HG03280 (cell line): ENCODE measurements at regions not wholly inside any gene's neighbourhood (a gene's known extent, or its start where the extent isn't known, plus 50 kb on each side); places are given as distances from the start of the nearest gene placed in this dataset.
A peak's percentile ranks its signal among the peaks of the same experiment; 100 is the strongest.
"Not testable (repeated sequence)": the region's sequence is repeated elsewhere in the genome, so short reads cannot be mapped to it uniquely, and the experiment has no call there.

ENCODE experiments used
- ATAC-seq: cut with Tn5 transposase; IDR thresholded peaks from one replicate; pipeline ENCODE4 v1.9.1; 2021; ENCODE audit warnings: mild to moderate bottlenecking, moderate library complexity; ENCODE audit not compliant: unreplicated experiment

DNA sequence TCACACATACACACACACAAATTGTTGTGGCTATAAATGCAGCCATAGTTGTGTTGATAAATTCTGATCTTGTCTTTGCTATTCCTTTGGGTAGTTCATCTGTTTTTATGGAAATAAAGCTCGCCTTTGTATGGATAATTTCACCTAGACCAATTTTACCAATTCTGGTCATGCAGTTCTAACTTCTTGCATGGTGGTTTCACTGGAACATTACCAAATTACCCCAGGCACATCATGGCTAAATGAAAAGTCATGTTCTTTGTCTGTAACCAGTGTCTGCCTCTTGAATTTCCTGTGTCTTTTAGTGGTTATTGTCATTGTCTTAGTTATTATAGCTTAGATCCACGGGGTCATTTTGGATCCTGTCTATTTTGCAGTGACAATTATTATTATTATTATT, 50.3 kb upstream of the TMC1 start:
- ATAC-seq = no peak

DNA sequence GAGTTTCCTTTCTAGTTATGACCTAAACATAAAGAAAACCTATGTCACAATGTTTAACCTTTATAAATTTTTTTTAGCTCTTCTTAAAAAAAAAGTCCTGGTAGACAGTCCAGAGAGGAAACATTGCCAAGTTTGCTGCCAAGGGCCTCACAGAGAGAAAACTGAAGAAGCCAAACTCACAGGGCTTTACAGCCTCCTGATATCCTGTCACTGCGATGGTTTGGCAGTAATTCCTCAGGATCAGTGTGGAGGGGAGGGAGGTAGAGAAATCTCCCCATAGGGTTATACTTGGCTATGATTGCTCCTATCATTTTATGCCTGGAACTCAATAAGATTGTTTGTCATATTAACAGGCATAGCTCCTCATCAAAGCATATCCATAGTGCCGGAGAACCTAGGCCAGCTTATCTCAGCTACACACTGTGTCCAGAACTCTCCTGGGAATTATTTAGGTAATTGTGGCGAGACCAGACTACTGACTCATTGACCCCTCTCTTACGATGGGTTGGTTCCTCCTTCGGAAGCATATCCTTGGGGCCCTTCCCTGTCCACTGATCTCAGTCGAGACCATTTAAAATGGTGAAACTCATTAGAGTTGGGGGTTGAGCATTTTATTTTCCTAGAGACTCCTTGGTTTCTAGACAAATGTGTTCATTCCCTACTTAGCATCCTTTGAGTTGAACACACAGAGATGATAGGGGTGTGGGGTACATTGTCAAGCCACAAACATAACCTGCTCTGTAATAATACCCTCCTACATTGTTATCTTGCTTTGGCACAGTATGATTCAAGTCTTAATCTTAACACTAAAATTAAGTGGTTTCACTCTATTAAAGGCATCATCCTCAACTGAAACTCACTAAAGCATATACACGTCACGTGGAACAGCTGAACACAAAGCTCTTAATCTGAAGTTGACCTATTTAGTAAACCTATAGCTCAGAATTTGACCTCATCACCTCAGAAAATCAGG, 53.4 kb upstream of the TMC1 start:
- ATAC-seq = no peak

DNA sequence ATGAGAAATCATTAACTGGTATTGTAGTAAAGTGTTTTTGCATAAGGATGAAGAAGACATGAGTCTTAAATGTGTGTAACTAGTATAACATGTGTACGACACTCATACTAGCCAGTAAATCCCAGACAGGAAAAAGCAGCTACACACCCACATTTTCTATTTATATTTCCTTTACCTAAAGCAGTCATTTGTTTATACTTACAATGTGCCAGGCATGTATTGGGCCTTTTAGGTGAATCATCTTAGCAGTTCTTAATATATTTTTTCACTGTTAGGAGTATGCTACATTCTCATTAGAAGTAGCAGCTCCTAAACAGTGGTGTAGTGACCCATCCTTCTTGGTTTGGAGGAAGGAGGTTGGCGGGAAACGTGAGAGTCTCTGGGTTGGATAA, 55.8 kb upstream of the TMC1 start:
- no peak for ATAC-seq

DNA sequence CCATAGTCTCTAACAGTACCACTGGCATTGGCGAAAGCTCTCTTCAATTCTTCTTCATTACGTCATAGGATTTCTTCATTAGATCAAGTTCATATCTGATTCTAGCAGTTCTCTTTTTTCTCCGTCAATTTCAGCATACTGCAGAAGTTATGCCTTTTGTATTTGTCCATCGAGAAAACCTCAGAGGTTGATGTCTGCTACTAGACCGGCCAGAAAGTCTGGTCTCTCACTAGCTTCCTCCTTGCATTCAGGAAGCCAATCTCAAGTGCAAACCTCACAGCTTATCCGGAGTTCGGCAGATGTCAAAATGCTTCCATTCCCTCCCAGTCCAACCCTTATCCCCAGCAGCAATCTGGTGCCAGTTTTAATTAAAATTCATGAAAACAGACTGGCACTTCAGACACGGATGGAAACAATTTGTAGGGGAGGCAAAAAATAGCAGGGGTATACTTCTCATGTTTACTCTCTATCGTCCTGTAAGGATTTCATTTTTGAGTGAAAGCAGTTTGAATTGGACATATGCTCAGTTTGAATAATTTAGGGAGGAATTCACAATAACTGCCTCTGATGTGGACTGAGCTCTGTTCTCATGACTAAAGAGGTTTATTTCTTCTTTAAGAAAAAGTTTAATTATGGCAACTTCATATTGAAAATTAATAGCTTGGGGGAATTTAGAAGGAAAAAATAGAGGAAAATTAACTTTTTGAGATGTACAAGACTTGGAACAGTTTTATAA, 56.4 kb upstream of the TMC1 start:
- ATAC-seq = no peak

DNA sequence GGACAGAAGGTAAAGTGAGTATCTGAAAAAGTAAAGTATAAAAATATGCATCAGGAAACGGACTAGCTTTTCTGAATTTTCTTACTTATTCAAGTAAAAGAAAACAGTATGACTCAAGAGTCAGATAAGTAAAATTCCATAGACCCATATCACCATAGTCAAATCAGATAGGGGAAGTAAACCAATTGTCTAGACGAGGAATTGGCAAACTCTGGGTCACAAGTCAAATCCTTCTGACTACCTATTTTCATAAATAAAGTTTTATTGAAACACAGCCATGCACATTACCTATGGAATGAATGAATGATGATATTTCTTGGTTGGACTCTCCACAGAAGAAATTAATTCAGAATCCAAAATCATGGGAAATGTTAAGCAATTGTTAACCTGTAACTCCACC, 59.1 kb upstream of the TMC1 start:
- no peak for ATAC-seq

DNA sequence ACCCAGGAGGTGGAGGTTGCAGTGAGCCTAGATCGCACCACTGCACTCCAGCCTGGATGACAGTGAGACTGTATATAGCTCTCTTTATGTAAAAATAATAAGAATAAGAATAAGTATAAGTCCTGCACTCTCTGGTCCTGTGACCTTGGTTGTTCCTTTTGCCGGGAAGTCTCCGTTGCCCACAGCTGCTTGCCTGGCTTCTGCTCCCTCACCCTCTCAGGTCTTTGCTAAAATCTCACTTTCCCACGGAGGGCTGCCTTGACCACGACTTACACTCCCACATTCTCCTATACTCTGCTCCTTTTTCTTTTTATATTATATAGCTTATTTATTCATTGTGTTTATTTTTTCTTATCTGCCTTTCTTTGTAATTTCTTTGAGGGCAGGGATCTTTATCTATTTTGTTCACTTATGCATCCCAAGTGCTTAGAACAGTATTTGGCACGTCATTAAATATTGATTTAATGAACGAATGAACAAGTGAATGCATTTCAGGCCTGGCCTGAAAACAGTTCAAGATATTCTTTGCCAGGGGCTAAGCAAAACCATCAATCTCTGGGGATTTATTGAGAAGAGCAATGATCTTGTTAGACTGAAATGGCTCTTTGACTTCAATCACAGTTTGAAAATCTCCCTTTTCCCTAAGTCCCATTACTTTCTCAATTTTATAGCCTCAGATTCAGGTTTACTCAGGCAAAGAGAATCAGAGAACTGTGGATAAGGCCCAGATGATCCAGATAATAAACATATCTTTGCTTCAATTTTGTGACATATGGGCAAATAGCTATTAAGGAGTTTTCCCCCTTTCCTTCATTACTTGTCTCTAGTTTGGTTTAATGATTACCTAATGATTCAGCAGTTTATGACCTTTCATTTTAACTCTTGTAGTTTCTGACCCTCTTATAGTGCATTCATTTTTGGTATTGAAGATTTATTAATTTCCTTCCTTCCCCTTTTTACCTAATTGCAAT, 60.8 kb upstream of the TMC1 start:
- no peak for ATAC-seq

DNA sequence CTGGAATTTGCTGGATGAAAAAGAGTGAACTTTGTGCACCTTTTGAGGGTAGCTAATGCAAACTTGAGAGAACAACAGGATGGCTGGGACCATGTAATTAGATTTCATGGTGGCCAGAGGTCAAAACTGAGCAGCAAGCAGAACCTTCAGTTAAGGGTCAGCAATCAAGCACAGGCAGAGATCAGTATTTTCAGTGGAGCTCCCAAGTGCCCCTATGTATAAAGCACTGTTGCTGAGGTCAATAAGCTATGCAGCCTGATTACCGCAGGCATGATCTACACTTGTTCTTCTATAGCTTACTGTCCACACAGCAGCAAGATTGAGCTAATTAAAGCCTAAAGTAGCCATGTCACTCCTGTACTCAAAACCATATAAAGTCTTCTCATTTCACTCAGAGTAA, 62.1 kb upstream of the TMC1 start:
- no peak for ATAC-seq

DNA sequence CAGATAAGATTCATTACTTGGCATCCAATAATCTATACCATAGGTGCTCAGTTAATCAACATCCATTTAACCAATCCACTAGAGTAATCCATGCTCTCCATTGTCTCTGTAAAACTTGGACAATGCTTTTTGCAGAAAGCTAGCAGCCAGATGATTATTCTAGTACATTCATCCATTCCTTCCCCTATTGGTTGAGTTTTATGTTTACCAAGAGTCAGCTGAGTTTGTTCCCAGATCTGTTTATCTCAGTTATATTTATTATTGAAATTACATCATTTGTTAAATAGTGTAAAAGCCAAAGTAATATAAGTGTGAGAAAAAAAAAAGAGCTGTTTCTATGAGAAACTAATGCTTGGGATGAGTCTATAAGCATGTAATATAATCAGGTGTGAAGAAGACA, 63.3 kb upstream of the TMC1 start:
- no peak for ATAC-seq

DNA sequence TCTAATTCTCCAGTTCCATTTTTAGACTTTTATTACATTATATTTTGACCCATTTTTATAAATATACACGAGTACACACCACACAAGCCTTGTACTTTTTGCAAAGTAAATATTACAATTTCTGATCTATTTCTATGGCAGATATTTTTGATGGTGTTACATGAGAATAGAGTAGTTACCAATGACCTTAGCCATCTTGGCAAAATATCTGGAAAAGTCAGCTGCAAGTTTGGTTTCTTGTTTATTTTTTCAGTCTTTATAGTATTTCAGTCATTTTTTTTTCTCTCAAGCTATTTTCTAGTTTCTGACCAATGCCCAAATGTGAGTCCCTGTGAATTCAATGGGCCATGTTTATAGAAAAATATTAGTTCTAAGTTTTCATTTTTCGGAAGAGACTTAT, 64.0 kb upstream of the TMC1 start:
- no peak for ATAC-seq

DNA sequence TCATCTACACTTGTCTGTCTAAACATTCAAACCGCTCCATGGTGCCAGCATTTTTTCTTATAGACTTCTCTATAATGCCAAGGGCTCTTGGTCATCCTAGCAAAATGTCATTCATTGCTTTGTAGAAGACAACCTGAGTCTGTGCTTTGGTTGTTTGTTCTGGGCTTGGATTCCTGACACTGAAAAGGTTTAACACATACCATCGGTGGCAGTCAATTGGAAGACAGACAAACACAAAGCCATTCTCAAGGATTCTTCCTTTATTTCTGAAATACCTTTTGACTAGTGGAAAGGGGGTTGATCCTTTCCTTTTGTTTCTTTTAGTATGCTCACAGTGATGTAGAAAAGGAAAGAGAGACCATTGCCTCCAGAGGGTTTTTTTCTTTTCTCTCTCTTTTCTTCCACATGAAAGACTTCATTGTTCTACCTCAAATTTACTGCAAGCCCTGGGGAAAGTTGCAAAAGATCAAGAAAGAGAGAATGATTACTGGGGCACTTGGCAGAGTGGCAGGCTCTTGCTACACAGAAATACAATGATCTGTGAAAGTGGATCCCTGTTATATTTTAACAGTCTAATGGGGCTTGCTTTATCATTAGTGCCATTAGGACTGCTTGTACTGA, 66.4 kb upstream of the TMC1 start:
- ATAC-seq = no peak

DNA sequence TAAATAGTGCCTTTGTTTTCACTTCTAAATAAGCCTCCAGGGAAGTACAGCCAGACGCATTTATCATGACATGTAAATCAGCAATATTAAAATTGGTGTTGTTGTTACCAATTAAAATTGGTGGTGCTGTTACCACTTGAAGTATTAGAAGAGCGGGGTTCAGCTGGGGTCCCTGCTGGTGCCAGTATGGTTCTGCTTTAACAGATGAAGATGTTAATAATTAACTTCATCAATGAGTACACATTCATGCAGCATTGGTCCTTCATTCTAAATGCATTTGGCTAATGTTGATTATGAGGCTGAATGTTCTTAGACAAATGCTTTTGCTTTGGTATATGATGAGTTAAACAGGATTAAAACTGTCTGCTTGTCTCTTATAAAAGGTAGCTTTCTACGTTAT, 67.6 kb upstream of the TMC1 start:
- no peak for ATAC-seq

DNA sequence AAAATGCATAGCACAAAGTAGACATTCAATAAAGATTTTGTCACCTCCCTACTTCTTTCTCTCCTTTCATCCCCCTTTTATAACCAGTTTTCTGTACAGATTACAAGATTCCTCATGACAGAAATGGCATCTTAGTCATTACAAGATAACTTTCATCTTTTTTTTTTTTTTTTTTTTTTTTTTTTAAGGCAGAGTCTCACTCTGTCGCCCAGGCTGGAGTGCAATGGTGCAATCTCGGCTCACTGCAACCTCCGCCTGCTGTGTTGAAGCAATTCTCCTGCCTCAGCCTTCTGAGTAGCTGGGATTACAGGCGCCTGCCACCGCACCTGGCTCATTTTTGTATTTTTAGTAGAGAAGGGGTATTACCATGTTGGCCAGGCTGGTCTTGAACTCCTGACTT, 75.2 kb upstream of the TMC1 start:
- ATAC-seq = not testable (repeated sequence)

DNA sequence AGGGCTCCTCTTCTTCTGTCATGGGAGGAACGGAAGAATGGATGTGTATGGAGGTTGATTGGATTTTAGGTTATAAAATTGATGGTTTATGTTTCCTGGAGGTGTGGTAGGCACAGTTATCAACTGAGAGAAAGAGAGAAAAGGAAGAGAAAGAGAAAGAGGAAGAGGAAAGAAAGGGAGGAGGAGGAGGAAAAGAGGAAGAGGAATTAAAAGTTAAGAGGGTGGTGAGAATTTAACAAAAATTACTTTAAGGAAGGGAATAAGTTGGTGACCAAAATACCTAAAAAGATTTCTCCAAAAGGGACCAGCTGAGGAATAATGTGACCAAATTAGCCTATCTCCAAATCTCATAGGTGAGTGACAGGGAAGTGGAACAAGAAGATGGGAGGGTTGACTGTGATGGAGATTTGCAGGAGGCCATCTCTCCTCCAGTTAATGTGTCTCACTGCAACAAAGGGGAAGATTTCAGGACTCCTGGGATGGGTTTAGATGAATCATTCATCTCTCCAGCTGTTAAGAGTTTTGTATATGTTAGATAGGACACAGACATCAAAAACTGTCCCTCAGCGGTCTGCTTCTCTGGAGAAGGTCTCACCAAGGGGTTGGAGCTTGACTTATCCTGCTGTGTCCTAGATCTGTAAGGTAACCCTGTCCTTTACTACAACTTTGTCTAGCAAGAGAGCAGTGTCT, 76.0 kb upstream of the TMC1 start:
- ATAC-seq = no peak

DNA sequence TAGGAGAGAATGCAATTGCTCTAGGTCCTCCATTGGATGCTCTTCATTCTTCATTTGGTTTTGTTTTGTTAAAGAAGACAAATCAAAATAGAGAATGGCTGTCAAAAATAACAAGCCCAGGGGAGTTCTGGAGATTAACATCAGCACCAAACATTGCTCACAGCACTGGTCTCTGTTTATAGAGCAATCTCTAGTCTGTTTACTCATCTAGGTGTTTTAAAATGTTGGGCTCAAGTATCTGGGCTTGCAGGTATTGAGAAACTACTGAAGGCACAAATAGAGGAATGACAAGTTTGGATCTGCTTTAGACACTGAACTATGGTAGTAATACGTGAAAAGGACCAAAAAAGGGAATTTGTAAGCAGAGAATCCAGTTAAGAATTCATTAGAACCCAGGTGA, 77.0 kb upstream of the TMC1 start:
- peak; percentile 6 for ATAC-seq

DNA sequence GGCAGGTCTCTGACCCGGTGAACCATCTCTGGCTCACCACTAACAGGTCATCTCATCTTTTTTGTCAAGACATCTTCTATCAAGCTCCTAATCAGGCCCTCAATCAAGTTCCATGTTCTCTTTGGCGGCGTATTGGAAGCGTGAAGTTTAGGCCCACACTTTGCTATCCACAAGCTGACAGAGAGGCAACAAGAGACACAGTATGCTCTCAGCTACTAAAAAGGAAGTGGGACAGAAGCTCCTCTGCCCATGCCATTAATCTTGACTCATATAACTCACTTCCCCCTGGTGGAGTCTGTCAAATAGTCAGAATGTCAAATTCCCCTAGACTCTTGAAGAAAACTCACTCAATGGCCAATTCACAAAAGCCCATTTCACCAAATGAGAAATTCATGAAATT, 77.6 kb upstream of the TMC1 start:
- ATAC-seq = peak; percentile 89

DNA sequence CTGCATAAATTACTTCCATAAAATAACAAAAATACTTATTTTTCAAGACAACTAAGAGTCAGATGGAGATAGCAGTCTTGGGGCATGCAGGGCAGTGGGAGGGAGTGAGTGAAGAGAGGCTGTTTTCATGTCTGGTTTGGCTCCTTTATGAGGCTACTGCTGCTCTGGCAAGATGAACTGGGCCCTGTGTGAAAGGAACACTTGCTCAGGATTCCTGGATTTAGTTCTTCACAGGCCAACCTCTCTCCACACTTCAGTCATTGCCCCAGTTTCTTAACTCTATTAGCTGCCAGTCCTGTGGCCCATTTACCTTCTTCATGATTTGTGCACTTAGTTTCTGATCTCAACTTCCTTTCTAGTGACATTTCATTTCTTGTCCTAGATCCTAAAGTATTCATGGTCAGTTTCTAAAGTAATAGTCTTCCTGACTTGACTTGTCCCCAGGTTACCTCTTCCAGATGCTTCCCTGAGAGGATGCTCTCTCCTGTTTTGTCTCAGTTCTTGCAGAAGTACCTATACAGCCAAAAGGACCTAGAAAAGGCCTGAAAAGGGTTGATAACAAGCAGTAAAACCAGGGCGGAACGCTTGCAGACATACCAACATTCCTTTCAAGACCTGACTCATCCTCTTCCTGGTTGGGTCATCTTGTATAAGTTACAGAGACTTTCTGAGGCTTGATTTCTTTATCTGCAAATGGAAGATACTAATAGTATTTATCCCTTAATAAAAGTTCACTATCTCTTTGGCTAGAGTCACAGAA, 77.0 kb upstream of the ZFAND5 start:
- ATAC-seq = no peak

DNA sequence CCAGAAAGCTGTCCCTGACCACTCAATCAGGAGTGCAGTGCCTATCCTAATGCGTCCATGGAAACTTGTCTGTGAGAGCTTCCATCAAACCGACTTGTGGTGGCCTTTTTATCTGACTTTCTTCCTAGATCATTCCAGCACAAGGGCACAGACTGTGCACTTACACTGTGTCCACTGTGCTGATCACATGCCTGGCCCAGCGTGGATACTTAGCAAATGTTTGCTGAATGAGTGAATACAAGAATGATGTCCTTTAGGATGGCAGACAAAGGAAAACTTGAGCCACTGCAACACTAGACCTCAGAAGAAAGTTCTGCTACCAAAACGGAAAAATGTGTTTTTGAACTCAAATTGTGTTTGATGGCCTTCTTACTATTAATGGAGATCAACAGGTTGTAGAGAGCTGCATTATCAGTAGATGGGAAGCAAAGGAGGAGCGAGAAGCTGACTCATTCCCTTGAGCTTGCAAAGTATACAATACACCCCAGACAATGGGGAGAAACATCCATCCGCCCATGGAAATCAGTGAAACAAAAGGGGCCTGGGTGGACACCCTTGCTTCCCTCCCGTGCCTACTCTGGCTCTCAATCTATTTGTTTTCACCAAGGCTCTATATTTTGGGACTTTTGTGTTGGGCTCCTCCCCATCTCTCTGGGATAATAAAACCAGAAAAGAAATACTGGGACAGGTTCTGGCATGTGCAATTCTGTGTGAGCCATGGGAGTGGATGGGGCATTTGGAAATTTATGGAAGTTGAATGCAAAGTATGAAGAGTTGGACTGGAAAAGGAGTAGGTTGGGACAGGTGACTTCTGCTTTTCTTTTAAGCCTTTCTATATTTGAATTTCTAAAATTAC, 76.2 kb upstream of the ZFAND5 start:
- no peak for ATAC-seq

DNA sequence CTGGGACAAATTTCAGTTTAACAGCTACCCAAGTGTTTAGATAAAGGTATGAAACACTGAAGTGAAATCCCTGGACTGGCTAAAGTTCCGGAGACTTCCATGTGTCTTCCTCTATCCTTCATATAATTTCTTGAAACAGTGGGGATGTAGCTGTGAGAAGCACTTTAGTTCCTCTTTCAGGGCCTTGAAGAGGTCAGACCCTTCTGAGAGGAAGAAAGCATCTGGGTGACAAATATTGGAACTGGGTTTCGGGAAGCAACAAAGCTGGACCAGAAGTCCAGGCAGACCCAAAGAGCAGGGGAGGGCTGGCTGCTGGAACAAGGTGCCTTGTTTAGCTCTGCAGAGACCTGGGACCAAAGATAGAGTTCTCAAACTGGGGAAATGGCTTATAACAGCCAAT, 75.4 kb upstream of the ZFAND5 start:
- no peak for ATAC-seq
